Ramos (cell line): ENCODE measurements at regions not wholly inside any gene's neighbourhood (a gene's known extent, or its start where the extent isn't known, plus 50 kb on each side); places are given as distances from the start of the nearest gene placed in this dataset.
"Not testable (repeated sequence)": the region's sequence is repeated elsewhere in the genome, so short reads cannot be mapped to it uniquely, and the experiment has no call there.

ENCODE experiments used
- in situ Hi-C: fragments of 300-500 bp; cut with MboI; formaldehyde crosslinking; loops from one replicate; pipeline ENCODE4 v1.14.3; 2022; ENCODE audit warnings: low sequenced_read_pairs; ENCODE audit not compliant: unreplicated experiment

DNA sequence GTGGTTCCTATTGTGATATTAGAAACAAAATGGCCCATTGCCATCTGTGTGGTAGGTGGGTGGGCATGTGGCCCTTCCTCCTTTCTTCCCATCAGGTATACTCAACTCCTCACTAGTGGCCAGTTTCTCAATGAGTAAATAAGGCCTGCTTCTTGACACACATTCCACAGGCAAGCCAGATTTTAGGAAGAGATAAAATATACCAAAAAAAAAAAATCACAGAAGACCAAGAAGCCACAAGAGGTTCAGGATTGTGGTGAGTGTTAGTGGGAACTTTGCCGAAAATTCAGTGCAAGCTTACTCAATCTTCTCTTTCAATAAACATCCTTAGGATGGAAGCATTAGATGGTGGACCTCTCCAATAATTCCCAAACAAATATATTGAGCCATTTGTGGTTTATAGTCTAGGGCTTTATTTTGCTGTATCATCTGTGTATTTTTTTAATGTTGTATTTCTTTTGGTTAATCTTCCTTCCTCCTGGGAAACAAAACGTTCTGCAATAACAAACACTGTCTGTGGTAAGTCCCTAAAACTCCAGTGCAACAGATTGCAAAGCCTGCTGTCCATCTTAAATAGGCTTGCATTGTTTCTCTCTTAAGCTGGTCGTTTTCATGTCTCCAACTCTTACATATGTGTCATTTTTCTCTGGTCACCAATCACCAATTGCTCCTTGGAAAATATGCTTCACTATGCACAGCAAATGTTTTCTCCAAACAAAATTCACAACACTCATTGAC lies 289.9 kb upstream of the KITLG start:
- in situ Hi-C loops, result no loop called here

DNA sequence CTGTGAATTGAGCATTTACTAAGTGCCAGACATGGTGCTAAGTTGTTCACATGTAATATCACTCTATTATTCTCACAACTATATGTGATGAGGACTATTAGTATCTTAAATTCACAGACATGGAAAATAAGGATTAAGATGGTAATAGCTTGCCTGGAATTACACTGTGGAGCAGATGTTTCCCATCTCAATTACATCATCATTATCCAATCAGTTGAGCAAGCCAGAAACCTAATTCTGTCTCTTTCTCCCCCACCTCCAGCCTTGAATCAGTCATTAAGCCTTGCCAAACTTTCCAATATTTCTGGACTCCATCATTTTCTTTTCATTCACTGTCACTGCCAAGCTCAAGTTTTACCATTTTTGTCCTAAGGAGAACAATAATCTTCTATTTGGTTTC lies 287.8 kb upstream of the KITLG start:
- in situ Hi-C loops, result no loop called here

DNA sequence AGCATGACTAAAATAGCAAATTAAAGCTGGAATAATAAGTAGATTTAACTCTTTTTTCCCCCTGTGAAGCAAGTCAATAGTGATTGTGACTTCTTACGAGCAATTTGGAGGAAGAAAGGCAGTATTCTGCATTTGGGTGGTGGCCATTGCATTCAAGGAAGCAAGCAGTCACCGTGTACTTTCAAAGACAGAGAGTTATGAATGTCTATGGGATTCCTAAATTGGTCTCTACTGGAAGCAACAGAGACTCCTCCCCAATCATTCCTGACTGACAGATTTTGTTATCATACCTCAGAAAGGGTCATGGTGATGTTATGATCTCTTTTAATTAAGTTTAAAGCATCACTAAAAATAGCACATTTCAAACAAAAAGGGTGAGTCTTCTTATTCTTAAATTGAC lies 287.2 kb upstream of the KITLG start:
- in situ Hi-C loops, result no loop called here

DNA sequence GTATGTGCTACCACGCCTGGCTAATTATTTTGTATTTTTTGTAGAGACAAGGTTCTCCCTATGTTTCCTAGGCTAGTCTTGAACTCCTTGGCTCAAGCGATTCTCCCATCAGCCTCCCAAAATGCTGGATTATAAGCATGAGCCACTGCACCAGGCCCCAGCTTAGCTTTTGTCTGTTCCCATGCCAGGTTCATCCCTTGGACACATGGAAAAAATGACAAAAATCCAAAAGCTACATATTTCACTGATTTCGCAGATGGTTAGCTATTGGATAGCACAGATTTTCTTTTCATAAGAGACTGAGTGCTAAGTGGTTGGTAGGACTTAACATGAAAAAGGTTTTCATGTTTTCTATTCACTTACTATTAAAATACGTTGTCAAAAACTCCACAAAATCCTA lies 286.6 kb upstream of the KITLG start:
- in situ Hi-C loops, result no loop called here

DNA sequence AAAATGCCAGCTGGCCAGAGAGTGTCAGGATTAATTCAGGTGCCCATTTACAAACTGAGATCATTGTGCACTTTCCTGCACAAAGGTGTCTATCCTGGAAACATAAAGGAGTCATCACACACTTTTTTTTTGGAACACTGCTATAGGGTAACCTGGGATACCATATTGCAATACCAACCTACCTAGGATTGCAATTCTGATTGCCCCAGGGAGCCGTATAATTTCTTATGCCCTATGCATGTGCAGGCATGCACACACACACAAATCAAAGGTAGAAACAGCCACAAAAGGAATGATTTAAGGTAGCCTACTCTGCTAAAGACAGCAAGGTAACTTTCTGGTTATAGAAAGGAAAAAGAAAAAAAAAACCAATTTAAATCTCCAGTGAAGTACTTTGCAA lies 285.3 kb upstream of the KITLG start:
- in situ Hi-C loops, result no loop called here

DNA sequence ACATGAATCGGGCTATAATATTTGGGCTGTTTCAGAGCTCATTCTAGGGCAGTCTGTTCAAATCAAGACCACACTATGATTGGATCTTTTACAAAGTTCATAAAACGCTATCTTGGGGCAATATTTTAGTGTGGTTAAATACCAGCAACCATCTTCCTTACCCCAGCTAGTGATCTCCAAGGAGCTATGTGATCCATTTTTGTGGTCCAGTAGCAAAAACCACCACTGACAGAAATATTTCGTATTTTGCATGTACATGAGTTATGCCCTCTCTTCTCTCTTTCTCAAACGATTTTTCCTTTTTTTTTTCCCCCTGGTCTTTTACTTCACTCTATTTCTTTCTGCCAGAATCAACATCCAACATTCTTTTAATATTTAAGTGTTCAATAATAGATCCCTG lies 280.6 kb upstream of the KITLG start:
- in situ Hi-C loops, result no loop called here

DNA sequence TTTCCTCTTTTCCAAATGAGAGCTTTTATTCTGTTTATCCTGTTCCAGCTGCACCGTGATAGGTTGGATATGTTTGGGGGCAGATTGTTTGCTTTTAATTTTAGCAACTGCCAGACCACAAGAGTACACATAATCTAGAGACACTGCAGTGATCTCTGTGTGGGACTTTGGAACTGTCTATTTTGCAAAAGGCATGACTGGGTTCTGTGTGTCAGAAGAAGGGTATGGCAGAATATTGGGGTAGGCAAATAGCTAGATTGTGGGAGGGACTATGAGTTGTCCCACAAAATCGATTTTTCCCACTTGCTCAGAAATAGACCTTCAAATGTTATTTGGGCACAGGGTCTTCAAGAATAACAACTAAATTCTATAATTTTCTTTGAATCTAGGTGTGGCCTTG lies 275.9 kb upstream of the KITLG start:
- in situ Hi-C loops, result no loop called here

DNA sequence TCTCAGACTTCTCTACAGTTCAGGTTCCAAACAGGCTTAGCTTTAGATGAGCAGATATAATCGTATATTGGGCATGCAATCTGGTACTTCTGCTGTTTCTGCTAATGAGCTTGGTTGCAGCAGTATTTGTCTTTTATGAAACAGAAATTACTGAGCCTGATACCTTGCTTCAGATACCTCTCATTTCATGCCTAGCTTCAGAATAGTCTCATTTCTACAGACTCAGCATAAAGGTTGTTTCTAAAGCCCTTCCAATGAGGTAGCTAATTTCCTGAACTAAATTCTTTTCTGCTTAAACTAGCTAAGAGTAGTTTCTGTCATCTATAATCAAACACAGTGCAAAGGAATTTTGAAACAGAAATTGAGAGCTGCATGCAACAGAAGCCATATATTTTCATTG lies 275.0 kb upstream of the KITLG start:
- in situ Hi-C loops, result no loop called here

DNA sequence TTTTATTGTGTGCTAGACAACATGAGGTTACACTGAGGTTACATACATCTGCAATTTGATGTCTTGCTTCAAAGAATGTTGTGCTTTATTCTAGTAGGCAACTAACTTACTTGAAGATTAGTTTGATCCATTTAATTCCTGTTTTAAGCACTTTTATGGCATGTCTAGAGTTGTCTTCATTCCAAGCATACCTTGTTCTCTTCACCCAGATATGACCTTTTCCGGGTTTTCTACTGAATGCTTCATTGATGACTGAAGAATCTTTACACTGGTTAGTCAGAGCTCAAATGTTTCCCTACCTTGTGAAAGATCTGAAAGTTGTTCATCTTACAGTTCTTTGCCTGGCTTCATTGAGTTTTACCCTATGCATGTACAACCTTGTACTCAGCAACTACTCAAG lies 274.0 kb upstream of the KITLG start:
- in situ Hi-C loops, result no loop called here

DNA sequence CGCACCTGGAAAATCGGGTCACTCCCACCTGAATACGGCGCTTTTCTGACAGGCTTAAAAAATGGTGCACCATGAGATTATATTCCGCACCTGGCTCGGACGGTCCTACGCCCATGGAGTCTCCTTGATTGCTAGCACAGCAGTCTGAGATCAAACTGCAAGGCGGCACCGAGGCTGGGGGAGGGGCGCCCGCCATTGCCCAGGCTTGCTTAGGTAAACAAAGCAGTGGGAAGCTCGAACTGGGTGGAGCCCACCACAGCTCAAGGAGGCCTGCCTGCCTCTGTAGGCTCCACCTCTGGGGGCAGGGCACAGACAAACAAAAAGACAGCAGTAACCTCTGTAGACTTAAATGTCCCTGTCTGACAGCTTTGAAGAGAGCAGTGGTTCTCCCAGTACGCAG lies 267.0 kb upstream of the KITLG start:
- in situ Hi-C loops, result not testable (repeated sequence)

DNA sequence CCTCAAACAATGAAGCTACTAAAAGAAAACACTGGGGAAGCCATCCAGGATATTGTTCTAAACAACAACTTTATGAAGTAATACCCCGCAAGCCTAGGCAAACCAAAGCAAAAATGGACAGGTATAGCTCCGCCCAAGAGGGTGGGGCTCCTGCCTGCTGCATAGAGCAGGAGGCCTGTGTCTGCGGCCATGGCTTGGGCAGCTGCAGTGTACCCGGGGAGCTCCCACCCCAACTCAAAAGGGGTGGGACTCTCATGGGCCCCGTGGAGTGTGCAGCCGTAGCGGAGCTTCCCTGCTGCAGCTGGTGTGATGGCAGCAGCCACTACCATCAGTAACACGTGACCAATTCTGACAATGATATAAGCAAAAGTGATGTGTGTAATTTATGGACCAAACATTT lies 264.2 kb upstream of the KITLG start:
- in situ Hi-C loops, result no loop called here

DNA sequence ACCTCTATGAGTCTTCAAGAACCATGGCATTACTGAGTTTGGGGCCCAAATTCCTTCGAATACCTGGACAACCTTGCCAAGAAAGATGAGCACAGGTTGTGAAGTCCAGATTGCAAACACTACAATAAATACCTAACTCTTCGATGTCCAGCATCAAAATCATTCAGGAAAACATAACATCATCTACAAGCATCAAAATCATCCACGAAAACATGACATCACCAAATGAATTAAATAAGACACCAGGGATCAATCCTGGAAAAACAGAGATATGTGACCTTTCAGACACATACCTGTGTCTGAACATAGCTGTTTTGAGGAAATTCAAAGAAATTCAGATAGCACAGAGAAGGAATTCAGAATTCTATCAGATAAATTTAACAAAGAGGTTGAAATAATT lies 262.0 kb upstream of the KITLG start:
- in situ Hi-C loops, result no loop called here

DNA sequence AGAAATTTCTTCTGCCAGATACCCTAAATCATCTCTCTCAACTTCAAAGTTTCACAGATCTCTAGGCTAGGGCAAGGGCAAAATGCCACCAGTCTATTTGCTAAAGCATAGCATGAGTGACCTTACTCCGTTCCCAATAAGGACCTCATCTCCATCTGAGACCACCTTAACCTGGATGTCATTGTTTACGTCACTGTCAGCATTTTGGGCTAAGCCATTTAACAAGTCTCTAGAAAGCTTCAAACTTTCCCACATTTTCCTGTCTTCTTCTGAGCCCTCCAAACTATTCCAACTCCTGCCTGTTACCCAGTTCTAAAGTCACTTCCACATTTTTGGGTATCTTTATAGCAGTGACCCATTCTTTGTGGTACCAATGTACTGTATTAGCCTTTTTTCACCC lies 259.2 kb upstream of the KITLG start:
- in situ Hi-C loops, result no loop called here

DNA sequence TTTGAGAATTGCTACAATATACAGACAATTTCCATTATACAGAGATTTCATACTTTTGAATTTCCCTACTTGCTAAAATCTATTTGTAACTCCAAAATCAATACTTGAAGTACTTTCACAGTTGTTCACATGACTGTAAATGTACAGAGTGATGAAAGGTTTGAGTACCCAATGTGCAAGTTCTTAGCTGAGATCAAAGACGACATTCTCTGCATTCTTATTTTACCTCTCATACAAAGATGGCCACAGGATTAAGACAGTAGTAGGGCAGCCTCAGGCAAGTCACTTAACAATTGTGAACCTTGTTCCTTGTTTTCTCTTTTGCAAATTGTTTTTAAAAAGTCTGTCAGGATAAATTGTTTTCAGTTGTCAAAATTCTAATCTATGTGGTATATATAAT lies 255.9 kb upstream of the KITLG start:
- in situ Hi-C loops, result no loop called here

DNA sequence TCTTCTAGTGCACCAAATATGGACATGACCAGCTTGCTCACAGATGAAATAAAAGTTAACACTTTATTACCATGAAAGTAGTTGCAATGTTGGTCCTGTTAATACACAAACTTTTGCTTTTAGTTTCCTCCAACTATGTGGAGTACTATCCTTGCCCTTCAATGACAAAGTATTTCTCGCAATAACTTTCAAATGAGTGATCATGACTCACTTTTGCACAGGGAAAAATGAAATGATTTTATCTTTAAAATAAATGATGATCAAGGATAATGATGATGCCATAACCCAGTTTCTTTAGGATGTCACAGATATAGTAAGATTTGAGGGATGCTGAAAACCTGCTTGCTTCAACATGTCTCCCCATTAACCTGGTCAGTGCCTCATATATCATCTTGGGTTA lies 254.0 kb upstream of the KITLG start:
- in situ Hi-C loops, result no loop called here

DNA sequence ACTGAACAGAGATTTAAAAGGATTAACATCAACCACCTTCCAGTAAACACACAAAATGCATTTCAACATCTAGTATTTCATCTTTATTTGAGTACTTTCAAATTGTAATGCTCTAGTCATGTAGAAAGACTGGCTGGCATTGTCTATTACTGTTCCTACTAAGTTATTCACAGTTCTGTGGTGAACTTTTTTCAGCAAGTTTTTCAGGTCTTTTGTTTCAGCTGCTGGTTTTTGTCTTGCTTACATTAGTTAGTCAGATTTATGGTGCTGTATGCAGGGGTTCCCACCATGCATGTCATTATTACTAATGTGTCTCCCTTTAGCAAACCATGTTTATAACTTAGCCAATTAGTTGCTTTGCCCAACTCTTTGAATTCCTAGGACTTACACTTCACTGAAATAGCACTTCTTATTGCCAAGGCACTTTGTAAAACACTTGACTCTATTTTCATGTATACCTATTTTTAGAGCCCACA lies 253.4 kb upstream of the KITLG start:
- in situ Hi-C loops, result no loop called here

DNA sequence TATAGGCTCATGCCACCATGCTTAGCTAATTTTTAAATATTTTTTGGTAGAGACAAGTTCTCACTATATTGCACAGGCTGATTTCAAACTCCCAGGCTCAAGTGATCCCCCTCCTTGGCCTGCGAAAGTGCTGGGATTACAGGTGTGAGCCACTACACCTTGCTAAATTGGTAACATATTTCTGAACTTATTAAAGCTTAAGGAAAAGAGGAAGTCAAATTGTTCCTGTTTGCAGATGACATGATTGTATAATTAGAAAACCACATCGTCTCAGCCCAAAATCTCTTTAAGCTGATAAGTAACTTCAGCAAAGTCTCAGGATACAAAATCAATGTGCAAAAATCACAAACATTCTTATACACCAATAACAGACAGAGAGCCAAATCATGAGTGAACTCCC lies 248.3 kb upstream of the KITLG start:
- in situ Hi-C loops, result not testable (repeated sequence)

DNA sequence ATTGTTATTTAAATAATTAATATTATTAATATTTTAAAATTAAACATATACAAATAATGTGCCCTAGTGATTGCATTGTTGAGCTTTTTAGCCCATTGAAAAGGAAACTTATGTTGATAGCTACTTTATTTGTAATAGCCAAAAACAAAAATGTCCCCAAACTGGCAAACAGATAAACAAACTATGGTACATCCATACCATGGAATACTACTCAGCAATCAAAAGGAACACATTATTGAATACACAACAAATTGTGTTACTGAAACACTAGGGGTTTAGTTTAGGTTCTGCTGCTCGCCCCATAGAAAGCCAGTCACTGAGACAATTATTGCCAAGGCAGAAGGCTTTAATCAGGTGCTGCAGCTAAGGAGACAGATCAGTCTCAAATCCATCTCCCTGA lies 239.7 kb upstream of the KITLG start:
- in situ Hi-C loops, result no loop called here

DNA sequence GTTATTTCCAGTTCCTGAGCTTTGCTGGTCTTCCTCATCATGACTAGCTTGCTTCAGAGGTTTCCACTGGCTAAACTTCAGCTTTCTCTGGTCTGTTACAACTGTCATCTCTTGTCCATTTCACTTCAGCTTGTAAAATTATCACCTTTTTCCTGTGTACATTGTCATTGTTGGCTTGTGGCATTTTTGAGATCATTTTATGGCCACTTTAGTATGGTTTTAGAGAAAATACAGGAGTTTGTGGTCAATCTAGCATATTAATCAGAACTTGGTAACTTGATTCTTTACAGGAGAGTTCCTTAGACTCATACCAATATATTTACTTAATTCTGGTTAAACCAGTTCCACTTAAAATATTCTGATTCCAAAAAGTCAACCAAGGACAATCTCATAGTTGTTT lies 235.9 kb upstream of the KITLG start:
- in situ Hi-C loops, result no loop called here

DNA sequence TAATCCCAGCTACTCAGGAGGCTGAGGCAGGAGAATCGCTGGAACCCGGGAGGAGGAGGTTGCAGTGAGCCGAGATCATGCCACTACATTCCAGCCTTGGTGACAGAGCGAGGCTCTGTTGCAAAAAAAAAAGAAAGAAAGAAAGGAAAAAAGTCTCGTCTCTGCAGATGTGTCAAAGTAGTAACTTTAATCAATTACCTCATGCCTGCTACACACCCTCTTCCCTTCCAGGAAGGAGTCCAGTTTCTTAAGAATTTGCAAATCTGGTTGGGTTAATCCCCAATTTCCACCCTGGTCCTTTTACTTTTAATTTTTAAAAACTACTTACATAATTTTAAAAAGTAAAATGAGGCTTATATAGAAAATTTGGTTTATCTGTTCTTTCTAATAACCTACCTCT lies 234.5 kb upstream of the KITLG start:
- in situ Hi-C loops, result no loop called here

DNA sequence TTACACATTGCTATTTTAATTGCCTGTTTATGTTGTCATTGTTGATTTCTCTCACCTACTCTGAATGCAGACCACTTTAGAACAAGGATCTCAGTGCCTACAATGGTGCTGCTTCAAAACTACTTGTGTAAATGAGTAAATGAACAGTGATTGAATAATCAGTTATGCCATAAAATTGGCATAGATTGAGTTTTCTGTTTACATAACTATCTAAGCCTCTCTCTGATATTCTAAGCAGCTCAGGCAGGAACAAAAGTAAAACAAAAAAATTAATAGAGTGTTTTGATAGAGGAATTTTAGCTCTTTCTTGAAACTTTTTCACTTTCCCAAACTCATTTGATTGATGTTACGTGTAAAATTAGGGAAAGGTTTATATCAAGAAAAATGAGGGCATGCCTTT lies 232.3 kb upstream of the KITLG start:
- in situ Hi-C loops, result no loop called here

DNA sequence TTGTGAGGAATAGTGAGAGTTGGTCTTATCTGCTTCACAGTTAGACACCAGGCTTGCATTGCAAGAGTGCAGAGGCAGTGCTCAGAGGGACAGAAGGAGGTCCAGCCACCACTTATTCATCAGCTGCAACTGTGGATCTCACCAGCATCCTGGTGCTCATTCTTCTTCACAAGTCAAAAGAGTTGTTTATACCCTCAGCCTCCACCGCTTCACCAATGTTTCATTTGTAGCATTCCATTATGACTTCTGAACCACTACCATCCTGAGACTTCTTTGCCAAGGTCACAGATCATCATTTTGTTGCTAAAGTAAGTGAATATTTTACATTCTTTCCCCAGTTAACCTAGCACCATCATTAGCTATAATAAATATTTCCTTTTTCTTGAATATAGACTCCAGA lies 230.5 kb upstream of the KITLG start:
- in situ Hi-C loops, result no loop called here

DNA sequence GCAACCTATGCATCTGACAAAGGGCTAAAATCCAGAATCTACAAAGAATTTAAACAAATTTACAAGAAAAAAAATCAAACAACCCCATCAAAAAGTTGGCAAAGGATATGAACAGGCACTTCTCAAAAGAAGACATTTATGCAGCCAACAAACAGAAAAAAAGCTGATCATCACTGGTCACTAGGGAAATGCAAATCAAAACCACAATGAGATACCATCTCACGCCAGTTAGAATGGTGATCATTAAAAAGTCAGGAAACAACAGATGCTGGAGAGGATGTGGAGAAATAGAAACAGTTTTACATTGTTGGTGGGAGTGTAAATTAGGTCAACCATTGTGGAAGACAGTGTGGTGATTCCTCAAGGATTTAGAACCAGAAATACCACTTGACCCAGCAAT lies 229.6 kb upstream of the KITLG start:
- in situ Hi-C loops, result not testable (repeated sequence)
